ENCODE measurements at regions not wholly inside any gene's neighbourhood (a gene's known extent, or its start where the extent isn't known, plus 50 kb on each side); places are given as distances from the start of the nearest gene placed in this dataset.

DNA sequence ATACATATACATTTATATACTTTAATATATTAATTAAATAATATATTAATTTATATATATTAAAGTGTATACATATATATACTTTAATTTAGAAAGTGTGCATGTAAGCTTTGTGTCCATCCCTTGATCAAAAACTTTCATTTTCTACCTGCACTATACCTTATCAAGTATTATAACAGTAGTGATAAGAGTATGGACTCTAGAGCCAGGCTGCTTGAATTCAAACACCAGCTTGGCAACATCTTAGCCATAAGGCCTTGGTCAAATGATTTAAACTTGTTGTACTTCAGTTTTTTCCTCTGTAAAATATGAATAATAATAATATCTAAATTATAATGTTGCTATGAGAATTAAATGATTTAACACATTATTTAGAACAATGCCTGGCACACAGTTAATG, 327.6 kb upstream of the NECTIN3 start:
- no peak for TF ChIP-seq POLR2A (IDR thresholded peaks at IDR 0.05)
- no peak for TF ChIP-seq CTCF (IDR thresholded peaks at IDR 0.05)
